HS-5 (cell line): ENCODE measurements at regions not wholly inside any gene's neighbourhood (a gene's known extent, or its start where the extent isn't known, plus 50 kb on each side); places are given as distances from the start of the nearest gene placed in this dataset.

Experiments used
- DNase-seq: peaks from one replicate; pipeline ENCODE4 v3.0.0-alpha.2; 2012; ENCODE audit warnings: low read depth

DNA sequence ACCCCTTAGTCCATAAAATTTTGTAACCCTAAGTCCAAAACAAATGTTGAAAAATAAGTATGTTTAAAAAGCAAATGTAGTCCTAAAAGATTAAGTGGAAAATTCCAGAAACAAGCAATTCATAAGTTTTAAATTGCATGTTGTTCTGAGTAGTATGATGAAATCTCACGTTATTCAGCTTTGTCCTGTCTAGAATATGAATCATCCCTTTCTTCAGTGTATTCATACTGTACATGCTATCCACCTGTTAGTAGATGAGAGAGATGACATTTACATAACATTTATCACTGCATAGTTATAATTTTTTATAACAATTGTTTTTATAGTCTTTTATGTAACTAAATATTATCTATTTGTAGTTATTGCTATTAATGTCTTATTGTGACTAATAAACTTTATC is 622.3 kb upstream of the CHORDC1 start:
- no peak for DNase-seq

DNA sequence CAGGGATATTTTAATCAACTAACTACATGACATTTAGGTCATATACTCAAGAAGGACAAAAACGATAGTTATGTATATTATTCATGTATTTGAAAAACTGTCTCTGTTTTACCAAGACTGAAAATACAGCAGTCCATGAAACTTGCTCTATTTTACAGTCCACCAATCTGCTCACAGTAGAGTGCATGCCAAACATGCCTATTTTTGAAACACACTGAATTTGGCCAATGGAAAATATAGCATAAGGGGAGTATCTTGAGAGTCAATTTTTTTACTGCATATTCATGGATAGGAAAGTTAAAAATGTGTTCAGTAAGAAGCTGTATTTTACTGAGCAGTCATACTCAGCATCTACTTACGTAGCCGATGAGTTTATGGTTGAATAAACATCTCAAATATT is 621.2 kb upstream of the CHORDC1 start:
- DNase-seq = no peak

GRCh38 chr11:90842681-90843080 is 619.8 kb upstream of the CHORDC1 start:
- DNase-seq = no peak

GRCh38 chr11:90840071-90840470 is 617.2 kb upstream of the CHORDC1 start:
- no peak for DNase-seq

DNA sequence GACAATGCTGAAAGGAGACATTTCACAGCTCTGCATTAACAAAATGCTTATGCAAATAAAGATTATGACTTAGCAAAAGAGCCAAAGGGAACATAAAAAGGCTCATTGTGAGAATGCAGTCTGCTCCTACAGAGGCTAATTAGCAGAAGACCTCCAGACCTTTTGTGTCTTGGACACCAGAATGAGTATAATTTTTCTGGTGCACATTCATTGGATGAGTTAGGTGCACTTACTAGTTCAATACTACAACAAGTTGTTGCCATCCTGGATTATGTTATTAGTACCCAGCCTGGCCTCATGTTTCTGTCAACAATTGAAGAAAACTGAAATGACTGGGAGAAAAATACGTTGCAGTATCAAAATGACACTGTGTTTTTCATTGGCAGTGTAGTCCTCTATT is 613.2 kb upstream of the CHORDC1 start:
- no peak for DNase-seq

GRCh38 chr11:90823446-90823845 is 600.6 kb upstream of the CHORDC1 start:
- no peak for DNase-seq

GRCh38 chr11:90822996-90823395 is 600.1 kb upstream of the CHORDC1 start:
- DNase-seq = no peak

DNA sequence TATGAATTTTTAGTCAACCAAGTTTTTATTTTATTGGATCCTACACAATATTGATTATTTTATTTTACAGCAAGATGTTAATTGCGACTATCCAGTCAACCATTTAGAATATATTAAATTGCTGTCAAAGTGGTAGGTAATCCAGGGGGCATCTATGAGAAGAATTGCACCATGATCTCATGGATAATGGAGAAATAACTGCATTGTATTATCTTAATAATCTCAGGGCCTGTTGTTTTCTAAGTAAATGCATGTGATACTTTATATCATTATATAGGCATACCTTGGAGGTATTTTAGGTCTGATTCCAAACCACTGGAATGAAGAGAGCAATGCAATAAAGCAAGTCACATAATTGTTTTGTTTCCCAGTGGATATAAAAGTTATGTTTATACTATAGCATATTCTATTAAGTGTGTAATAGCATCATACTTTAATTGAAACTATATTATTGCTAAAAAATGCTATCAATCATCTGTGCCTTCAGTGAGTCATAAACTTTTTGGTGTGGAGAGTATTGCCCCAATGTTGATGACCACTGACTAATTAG is 595.4 kb upstream of the CHORDC1 start:
- DNase-seq = no peak

DNA sequence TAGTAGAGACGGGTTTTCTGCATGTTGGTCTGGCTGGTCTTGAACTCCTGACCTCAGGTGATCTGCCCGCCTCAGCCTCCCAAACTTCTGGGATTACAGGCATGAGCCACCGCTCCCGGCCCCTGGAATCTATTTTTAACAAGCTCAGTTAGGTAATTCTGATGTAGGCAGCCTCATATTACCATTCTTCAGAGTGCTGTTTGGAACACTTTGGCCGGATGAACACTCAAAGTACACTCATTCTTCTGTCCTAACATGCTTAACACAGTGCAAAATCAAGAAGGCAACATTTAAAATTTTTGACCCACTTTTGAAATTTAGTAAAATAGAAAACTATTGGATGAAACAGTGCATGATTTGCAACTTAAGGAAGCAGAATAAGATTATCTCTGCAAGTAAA is 586.7 kb upstream of the CHORDC1 start:
- DNase-seq = no peak

DNA sequence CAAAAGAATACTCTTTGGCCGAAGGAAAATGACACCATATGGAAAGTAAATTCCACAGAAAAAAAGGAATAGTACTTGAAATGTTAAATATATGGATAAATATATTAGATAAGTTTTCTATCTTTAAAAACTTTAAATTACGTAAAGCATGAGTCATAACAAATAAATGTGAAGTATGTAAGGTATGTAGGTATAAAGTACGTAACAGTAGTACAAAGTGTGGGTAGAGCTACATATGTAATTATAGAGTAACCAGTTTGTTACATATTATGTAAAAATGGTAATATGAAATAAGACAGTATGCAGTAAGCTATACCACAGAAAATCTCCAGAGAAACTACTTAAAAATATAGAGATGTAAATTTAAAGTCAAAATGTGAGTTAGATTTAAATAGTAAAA is 582.3 kb upstream of the CHORDC1 start:
- peak; percentile 11 for DNase-seq

DNA sequence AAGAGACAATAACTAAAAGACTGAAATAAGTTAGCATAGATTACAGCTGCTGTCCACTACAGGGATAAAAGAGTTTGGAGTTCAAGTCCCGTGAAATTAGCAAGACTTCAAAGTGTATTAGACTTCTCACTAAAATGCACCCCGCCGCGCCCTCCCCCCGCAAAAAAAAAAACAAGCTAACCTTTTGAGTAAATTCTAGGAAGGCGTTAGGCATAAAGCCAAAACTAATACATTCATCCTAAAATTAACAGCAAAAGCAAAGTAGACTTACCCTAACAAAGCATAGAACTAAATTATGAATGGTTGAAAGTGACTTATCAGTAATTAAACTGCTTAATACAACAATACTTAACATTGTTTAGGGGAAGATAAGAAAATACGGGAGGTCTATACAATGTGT is 581.0 kb upstream of the CHORDC1 start:
- DNase-seq = no peak

GRCh38 chr11:90803366-90803765 is 580.5 kb upstream of the CHORDC1 start:
- DNase-seq = no peak

DNA sequence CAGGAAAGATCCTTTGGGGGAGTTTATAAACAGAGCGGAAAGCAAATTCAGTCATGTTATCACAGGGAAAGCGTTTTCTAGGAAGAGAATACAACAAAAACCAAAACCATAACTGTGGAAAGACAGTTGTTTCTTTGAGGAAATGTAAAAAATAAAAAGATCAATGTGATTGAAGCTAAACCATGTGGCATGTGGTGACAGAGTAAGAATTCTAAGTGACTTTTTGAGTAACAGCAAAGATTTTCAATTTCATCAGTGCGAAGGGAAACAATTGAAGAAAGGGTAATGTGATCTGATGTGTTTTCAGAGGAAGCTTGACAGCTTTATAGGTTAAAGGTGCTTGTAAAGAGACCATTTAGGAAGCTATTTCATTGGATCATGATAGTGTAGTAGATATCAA is 575.9 kb upstream of the CHORDC1 start:
- DNase-seq = no peak

GRCh38 chr11:90795746-90796145 is 572.9 kb upstream of the CHORDC1 start:
- DNase-seq = no peak

GRCh38 chr11:90788961-90789360 is 566.1 kb upstream of the CHORDC1 start:
- no peak for DNase-seq

GRCh38 chr11:90784241-90784814 is 561.5 kb upstream of the CHORDC1 start:
- no peak for DNase-seq

DNA sequence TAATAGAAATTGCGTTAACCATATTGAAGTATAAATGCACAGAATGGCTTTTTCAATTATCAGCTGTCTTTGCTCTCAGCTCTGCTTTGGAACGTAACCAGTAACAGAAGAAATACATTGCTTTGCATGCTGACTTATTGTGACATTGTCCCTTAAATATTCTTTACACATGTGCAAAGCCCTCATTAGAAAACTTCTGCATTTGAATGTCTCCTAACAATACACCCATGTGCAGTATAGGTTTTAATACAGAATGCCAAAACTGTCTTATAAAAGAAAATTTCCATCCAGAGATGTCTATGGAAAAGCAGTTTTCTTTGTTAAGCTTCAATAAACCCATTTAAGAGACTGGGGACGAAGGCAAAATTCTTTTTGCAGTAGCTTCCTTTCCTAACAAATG is 560.3 kb upstream of the CHORDC1 start:
- no peak for DNase-seq

DNA sequence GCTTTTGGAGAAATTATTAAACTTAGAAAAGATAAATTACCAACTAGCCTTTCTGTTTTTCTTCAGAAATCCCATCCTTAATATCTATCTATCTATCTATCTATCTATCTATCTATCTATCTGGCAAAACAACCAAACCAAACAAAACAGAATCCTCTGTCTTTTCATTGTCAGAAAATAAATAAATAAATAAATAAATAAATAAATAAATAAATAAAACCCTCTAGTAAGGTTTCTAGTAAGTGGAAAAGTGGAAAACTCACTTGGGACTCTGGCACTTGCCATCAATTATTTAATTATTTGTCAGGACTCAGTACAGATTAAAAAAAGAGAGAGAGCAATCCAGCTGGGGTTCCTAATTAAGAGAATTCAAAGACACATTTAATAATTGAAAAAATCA is 556.2 kb upstream of the CHORDC1 start:
- no peak for DNase-seq

DNA sequence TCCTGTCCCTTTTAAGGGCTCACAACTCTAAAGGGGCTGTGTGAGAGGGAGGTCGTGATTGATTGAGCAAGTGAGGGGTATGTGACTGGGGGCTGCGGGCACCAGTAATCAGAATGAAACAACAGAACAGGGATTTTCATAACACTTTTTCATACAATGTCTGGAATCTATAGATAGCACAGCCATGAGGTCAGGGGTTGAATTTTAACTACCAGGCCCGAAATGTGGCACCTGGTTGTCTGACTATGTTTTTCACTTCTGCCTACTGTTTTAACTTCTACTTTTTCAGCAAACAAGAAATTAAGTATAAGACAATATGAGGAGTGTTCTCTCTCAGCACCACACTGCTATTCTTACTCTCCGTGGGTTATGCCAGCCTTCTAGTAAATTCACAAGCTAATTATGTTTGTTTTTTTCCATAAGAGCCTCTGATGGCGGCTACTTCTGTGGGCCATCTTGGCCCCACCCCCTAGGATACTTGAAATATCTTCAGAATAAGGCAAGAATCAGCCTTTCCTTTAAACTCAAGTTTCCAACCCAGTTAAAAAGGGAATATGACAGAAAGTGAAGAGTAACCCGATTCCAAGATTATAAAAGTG is 552.8 kb upstream of the CHORDC1 start:
- no peak for DNase-seq

- no peak for DNase-seq
These were observed 552.1 kb upstream of the CHORDC1 start for GRCh38 chr11:90774727-90775566.

DNA sequence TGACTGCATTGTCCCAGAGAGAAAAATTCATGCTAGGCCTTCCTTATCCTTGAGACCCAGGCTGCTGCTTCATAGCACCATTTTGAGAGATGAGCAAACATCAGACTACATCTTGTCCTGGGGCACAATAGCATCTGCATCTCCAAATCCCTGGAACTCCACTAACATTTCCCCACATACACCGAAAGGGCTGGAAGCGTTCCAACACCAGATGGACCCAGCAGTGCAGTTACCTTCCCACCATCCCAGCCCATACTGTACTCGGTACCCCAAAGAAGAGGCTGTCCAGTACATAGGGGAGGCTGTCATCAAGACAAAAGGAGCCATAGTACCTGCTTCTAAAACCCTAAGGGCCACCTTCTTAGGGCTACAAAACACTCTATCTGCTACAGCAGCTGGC is 547.2 kb upstream of the CHORDC1 start:
- no peak for DNase-seq

- DNase-seq = no peak
These were observed 543.3 kb upstream of the CHORDC1 start for GRCh38 chr11:90766121-90766520.

DNA sequence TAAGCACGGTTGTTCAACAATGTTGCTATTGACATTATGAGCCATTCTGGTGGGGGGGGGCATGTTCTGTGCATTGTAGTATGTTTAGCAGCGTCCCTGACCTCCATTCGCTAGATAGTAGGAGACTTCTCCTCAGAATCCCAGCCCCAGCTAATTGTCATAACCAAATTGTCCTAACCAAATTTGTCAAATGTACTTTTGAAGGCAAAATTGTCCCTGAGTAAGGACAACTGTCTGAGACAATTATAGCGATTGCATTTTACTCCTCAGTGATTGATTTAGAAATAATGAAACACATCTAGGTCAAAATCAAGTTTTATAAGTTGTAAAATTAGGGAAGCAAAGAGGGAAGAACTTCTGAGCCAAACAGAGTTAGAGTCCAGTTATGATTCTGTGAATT is 541.8 kb upstream of the CHORDC1 start:
- DNase-seq = no peak
